GM12874 (cell line): ENCODE measurements at regions not wholly inside any gene's neighbourhood (a gene's known extent, or its start where the extent isn't known, plus 50 kb on each side); places are given as distances from the start of the nearest gene placed in this dataset.

ENCODE experiments used
- CTCF ChIP-seq: IDR thresholded peaks from 2 replicates; pipeline ENCODE4 v1.5.1; 2011; ENCODE audit warnings: low read depth, mild to moderate bottlenecking, control low read depth, low read length, moderate library complexity; ENCODE audit not compliant: insufficient read depth

- TF ChIP-seq CTCF, result no peak
Observed at GRCh38 chr13:80717776-80718175, 376.9 kb upstream of the SPRY2 start.

GRCh38 chr13:80716610-80717081, 375.7 kb upstream of the SPRY2 start:
- no peak for TF ChIP-seq CTCF

- TF ChIP-seq CTCF, result no peak
Observed at GRCh38 chr13:80712026-80712425, 371.1 kb upstream of the SPRY2 start.

GRCh38 chr13:80708791-80709190, 367.9 kb upstream of the SPRY2 start:
- no peak for TF ChIP-seq CTCF

GRCh38 chr13:80707000-80707983, 366.4 kb upstream of the SPRY2 start:
- no peak for TF ChIP-seq CTCF

GRCh38 chr13:80706164-80706471, 365.2 kb upstream of the SPRY2 start:
- no peak for TF ChIP-seq CTCF

- TF ChIP-seq CTCF, result no peak
Observed at GRCh38 chr13:80705371-80706163, 364.6 kb upstream of the SPRY2 start.
